ENCODE measurements at regions not wholly inside any gene's neighbourhood (a gene's known extent, or its start where the extent isn't known, plus 50 kb on each side); places are given as distances from the start of the nearest gene placed in this dataset.

DNA sequence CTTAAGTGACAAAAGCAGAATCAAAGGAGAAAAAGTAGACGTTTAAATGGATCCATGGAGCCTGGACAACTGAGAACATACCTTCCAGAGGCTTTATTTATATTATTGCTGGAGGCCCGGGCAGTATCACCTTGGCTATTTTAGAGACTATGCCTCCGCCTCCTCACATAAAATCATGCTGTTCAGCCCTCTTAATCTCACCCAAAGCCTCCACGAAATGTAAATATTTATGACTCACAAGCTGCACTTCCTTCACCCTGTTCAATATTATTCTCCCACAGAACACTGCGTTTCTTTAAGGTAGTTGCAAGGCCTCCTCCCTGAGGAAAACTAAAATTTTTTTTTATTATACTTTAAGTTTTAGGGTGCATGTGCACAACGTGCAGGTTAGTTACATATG lies 478.6 kb upstream of the ACVR2A start:
- no peak overlapping the region for H3K4me3 Mint-ChIP-seq
- H3K27me3 Mint-ChIP-seq (ENCODE audit: low read depth) = peaks cover 4% of the 10 kb centered on the region
- no peak overlapping the region for H3K27ac Mint-ChIP-seq
- H3K36me3 Mint-ChIP-seq (ENCODE audit: low read depth) = no peaks in the 10 kb centered on the region
- H3K9me3 Mint-ChIP-seq = peaks cover 6% of the 10 kb centered on the region
- peaks cover 8% of the 10 kb centered on the region for H3K4me1 Mint-ChIP-seq (ENCODE audit: low read depth)

DNA sequence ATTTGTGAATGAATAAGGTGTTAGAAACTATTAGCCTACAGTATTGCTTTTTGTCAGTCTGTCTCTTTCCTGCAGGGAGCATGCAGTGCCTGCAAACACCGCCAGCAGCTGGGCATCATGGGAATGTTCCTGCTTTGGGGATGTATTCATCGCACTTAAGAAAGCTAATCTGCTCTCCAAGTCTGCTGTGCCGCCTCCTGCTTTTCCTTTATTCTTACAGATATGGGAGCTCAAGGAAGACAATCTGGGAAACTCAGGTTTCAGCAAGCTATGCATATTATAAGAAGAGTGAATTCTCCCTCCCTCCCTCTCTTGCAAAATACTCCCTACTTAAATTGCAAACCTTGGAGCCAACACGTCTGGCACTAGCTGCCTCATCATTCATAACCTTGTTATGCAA lies 479.2 kb upstream of the ACVR2A start:
- Mint-ChIP-seq H3K27ac (no peak overlapping the region), H3K4me3 (no peak overlapping the region), H3K9me3 (peaks cover 6% of the 10 kb centered on the region), H3K36me3 (ENCODE audit: low read depth) (no peaks in the 10 kb centered on the region), H3K4me1 (ENCODE audit: low read depth) (peaks cover 8% of the 10 kb centered on the region), H3K27me3 (ENCODE audit: low read depth) (peaks cover 4% of the 10 kb centered on the region)

DNA sequence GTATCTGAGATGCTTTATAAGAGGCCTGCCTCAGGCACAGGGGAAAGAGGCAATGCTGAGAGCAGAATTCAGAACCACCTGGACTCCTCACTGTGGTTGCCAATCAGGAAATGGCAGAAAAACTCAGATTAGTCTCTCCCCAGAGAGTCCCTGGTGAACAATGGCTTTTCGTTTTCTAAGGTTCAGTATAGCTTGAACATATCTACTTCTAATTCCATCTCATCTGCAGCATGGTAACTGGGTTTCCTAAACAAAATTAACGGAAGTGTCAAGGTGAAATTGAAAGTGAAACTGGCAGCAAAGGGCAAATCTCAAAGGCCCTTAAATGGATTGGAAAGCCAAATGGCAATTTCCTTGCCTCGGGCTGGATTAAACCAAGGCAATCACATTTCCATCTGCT lies 480.2 kb upstream of the ACVR2A start:
- H3K27me3 Mint-ChIP-seq (ENCODE audit: low read depth) = peaks cover 3% of the 10 kb centered on the region
- no peaks in the 10 kb centered on the region for H3K36me3 Mint-ChIP-seq (ENCODE audit: low read depth)

DNA sequence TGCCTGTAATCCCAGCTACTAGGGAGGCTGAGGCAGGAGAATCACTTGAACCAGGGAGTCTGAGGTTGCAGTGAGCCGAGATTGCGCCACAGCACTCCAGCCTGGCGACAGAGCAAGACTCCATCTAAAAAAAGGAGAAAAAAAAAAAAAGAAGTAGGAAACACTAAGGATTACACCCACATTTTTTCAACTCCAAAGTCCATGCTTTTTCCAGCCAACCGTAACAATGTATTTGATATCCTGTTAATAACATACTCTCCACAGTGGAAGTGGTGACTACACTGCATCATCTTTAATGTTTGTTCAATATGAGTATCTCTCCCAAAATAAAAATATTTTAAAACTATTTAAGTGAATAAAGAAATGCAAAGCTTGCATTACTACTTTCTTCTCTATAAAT lies 481.6 kb upstream of the ACVR2A start:
- Mint-ChIP-seq H3K4me3 (no peak overlapping the region), H3K27me3 (ENCODE audit: low read depth) (peaks cover 8% of the 10 kb centered on the region), H3K27ac (no peak overlapping the region), H3K9me3 (peaks cover 6% of the 10 kb centered on the region), H3K4me1 (ENCODE audit: low read depth) (peaks cover 8% of the 10 kb centered on the region), H3K36me3 (ENCODE audit: low read depth) (no peaks in the 10 kb centered on the region)

More for the DNA sequence above, 480.2 kb upstream of the ACVR2A start:
- Mint-ChIP-seq H3K9me3 (peaks cover 6% of the 10 kb centered on the region), H3K27ac (peak overlapping the region; percentile 6), H3K4me1 (ENCODE audit: low read depth) (peaks cover 8% of the 10 kb centered on the region), H3K4me3 (no peak overlapping the region)

DNA sequence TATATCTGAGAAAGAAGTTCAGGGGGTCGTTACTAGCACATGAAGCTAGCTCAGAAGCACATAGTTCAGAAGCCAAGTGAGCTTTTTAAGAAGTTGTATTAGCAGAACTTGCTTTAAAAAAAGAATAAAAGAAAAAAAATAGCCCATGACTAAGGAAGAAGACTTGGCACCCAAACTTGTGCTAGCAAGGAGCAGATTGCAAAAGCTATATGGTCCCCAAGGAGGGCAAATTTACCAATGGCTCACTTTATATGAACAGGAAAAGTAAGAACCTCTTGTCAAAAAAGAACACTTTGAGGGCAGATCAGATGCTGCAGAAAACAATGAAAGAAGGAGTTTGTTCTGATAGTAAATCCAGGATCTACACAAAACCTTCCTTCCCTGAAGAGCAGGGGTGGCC lies 486.5 kb upstream of the ACVR2A start:
- H3K4me1 Mint-ChIP-seq (ENCODE audit: low read depth) = no peaks in the 10 kb centered on the region
- H3K4me3 Mint-ChIP-seq = no peak overlapping the region
- no peaks in the 10 kb centered on the region for H3K9me3 Mint-ChIP-seq
- no peaks in the 10 kb centered on the region for H3K36me3 Mint-ChIP-seq (ENCODE audit: low read depth)
- no peak overlapping the region for H3K27ac Mint-ChIP-seq
- H3K27me3 Mint-ChIP-seq (ENCODE audit: low read depth) = peaks cover 16% of the 10 kb centered on the region

DNA sequence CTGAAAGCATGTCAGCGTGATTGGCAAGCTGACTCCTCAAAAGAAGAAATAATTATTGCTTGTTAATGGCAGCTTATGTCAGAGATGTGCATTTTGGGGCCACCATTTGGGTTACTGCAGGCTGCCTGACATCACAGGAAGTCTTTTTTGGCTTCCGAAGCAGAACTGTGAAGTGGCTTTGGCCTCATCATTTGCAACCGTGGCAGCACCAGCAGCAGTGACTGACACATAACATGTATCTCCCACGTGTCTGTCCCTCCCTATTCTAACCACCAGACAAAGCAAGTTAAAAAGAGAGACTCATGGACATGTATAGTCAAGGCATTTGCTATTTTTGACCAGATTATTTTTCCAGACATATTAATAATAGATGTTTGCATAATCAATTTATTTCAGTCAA lies 488.7 kb upstream of the ACVR2A start:
- Mint-ChIP-seq H3K36me3 (ENCODE audit: low read depth) (no peaks in the 10 kb centered on the region), H3K4me3 (no peak overlapping the region), H3K27ac (no peak overlapping the region), H3K27me3 (ENCODE audit: low read depth) (peaks cover 16% of the 10 kb centered on the region), H3K4me1 (ENCODE audit: low read depth) (no peaks in the 10 kb centered on the region), H3K9me3 (no peaks in the 10 kb centered on the region)

DNA sequence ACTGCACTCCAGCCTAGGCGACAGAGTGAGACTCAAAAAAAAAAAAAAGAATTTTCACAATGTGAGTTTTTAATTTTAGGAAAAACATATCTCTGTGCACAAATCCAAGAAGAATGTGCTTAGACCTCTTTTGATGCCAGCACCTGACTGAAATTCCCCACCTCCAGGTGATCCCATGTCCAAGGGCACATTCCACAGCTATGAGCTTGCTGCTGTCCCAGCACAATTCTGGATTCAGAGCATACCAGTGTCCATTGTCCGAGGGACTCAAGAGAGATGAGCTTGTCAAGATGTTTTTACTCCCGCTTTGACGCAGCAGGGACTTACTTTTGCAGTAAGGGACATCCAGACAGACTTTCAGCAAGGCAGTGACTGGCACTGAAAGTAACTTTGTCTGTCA lies 489.1 kb upstream of the ACVR2A start:
- H3K4me3 Mint-ChIP-seq = no peak overlapping the region
- peaks cover 16% of the 10 kb centered on the region for H3K27me3 Mint-ChIP-seq (ENCODE audit: low read depth)
- no peak overlapping the region for H3K27ac Mint-ChIP-seq
- no peaks in the 10 kb centered on the region for H3K36me3 Mint-ChIP-seq (ENCODE audit: low read depth)
- H3K4me1 Mint-ChIP-seq (ENCODE audit: low read depth) = no peaks in the 10 kb centered on the region
- no peaks in the 10 kb centered on the region for H3K9me3 Mint-ChIP-seq

DNA sequence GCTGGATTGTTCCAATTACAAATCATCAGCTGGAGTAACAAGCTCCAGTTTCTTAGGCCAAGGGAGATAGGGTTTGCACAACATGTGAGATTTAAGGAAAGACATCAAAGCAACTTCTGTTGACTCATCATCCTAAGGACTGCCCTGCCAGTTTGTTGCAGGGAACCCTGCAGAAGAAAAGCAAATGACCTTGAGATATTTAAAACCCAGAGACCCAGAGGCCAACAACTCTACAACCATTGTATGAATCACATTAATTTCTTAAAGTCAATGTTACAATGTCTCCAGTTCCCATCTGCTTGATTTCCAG lies 491.8 kb upstream of the ACVR2A start:
- H3K4me3 Mint-ChIP-seq = no peak overlapping the region
- H3K9me3 Mint-ChIP-seq = no peaks in the 10 kb centered on the region
- no peaks in the 10 kb centered on the region for H3K36me3 Mint-ChIP-seq (ENCODE audit: low read depth)
- H3K27ac Mint-ChIP-seq = no peak overlapping the region
- peaks cover 12% of the 10 kb centered on the region for H3K27me3 Mint-ChIP-seq (ENCODE audit: low read depth)
- H3K4me1 Mint-ChIP-seq (ENCODE audit: low read depth) = no peaks in the 10 kb centered on the region

DNA sequence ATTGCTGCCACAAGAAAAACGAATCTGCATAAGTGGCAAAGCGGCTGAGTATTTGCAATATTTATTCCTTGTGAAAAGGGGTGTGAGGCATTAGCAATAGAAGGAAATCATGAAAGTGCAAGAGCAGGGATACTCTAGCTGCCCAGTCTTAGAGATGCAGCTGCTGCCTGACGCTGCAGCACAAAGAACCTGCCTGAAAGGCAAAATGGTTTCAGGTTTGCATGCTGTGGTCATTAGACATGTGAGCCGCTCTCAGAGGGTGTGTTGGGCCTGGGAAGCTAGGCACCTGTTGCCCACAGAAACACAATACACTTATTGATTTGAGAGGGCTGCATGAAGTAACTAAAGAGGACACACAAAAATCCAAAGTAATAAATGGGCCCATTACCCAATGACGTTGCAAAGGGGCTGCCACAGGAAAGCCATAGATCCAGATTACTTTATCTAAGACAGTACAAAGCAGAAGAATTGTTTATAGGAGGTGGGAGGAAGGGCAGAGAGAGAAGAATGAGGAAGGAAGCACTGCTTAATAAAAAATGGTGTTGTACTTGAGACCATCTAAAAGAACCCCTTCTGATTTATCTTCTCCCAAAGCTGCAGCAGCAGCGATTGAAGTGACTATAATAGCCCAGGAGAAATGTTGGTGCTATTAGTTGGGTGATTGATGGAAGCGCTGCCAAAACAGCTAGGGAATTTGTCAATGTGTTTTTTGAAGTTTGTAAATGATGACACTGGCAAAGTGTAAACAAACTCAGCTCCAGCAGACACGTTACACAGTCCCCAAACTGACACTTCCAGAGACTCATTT lies 492.4 kb upstream of the ACVR2A start:
- Mint-ChIP-seq H3K27me3 (ENCODE audit: low read depth) (peaks cover 6% of the 10 kb centered on the region), H3K4me1 (ENCODE audit: low read depth) (no peaks in the 10 kb centered on the region), H3K9me3 (no peaks in the 10 kb centered on the region), H3K27ac (no peak overlapping the region), H3K36me3 (ENCODE audit: low read depth) (no peaks in the 10 kb centered on the region), H3K4me3 (no peak overlapping the region)

DNA sequence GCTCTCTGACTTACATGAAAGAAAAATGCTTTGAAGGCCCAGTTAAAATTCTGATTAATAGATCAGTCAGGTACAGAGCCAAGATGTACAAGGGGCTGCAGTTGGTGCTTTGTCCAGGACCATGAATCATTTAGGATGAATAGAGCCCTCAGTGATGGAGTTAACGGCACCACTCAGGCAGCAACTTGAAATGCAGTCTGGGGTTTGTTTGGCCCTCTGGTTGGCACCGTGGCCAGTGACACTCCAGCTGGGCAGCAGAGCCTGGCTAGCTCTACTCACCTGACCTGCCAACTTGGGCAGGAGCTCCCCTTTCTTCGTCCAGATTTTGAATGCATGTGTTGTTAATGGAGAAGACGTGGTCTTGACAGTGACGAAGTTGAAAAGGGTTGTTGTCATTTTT lies 493.0 kb upstream of the ACVR2A start:
- H3K4me1 Mint-ChIP-seq (ENCODE audit: low read depth) = no peaks in the 10 kb centered on the region

DNA sequence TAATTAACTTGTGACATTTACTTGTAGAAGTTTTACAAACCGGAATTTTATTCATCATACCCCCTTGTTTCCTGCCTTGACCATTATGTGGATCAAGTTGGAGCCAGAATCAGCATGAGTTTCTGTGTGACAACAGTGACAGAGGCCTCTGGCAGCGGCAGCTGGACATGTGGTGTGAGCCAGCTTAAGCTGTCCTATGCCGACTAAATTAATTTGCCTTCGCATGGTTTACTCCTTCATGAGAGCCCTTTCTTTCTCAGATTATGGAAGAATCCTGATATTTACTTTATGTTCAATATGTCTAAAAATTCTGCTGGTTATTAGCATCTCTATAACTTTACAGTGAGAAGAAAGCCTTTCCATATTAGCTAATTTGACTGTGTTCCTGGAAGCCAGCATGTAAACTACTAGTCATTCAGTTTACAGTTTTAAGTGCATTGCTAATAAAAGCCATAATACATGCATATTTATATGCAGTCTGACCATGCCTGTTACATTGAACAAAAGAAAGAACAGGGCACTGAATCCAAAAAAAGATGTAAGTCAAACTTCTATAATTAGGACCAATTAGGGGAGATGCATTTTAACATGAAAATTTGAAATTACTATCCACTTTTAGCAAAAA lies 495.8 kb upstream of the ACVR2A start:
- Mint-ChIP-seq H3K27ac (no peak overlapping the region), H3K36me3 (ENCODE audit: low read depth) (peaks cover 2% of the 10 kb centered on the region), H3K4me3 (no peak overlapping the region), H3K27me3 (ENCODE audit: low read depth) (peaks cover 4% of the 10 kb centered on the region), H3K9me3 (peaks cover 17% of the 10 kb centered on the region), H3K4me1 (ENCODE audit: low read depth) (no peaks in the 10 kb centered on the region)

More for the DNA sequence above, 493.0 kb upstream of the ACVR2A start:
- Mint-ChIP-seq H3K4me3 (no peak overlapping the region), H3K9me3 (no peaks in the 10 kb centered on the region), H3K27ac (no peak overlapping the region), H3K36me3 (ENCODE audit: low read depth) (no peaks in the 10 kb centered on the region), H3K27me3 (ENCODE audit: low read depth) (peaks cover 4% of the 10 kb centered on the region)

DNA sequence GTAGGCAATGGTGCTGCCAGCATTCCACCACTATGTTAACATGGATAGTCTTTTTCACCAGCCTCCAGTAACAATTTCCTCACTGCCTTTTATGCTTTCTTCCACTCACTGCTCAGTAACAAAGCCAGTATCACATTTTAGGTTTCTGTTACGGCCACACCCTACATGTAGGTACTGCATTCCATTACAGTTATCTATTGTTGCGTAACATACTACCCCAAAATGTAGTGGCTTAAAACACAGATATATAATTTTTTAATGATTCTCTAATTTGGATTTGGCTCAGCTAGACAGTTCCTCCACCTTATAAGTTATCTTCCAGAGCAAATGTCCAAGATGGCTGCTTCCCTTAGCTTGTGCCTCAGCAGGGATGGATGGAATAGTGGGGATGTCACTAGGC lies 498.7 kb upstream of the ACVR2A start:
- no peaks in the 10 kb centered on the region for H3K4me1 Mint-ChIP-seq (ENCODE audit: low read depth)
- peaks cover 2% of the 10 kb centered on the region for H3K36me3 Mint-ChIP-seq (ENCODE audit: low read depth)
- H3K27ac Mint-ChIP-seq = no peak overlapping the region
- H3K4me3 Mint-ChIP-seq = no peak overlapping the region
- H3K9me3 Mint-ChIP-seq = peaks cover 21% of the 10 kb centered on the region
- H3K27me3 Mint-ChIP-seq (ENCODE audit: low read depth) = peaks cover 11% of the 10 kb centered on the region

DNA sequence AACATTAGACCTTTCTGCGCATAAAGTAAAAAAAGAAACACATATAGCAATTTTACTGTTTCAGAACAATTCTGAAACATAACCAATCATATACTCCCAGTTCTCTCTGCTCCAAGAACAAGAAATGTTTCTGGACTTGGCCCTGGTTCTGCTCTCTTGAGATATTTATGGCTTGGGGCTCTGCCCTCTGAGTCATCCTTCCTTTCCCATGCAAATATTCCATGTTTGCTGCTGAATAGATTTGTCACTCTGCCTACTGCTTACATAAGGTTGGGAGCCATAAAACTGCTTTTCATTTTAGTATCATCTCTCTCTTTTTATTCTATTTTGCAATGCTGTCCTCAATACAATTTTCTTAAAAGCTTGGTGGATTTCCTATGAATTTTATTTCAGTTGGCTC lies 499.6 kb upstream of the ACVR2A start:
- peaks cover 2% of the 10 kb centered on the region for H3K36me3 Mint-ChIP-seq (ENCODE audit: low read depth)
- H3K27ac Mint-ChIP-seq = no peak overlapping the region
- peaks cover 11% of the 10 kb centered on the region for H3K27me3 Mint-ChIP-seq (ENCODE audit: low read depth)
- H3K4me3 Mint-ChIP-seq = no peak overlapping the region
- H3K9me3 Mint-ChIP-seq = peaks cover 21% of the 10 kb centered on the region
- no peaks in the 10 kb centered on the region for H3K4me1 Mint-ChIP-seq (ENCODE audit: low read depth)

DNA sequence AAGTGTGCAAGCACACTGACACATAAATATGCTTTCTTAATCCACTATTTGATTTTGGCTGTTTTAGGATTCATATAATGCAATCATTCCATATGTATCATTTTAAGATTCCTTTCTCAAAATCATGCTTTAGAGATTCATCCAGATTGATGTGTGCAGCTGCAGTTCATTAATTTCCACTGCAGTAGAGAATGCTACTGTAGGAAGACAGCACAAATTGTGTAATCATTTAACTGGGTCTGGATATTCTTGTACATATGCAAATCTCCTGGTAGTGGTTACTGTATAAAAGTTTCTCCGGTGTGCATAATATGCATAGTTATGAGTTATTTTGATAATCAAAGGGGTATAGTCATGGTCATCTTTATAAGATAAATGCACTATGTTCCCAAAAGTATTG lies 502.5 kb upstream of the ACVR2A start:
- H3K36me3 Mint-ChIP-seq (ENCODE audit: low read depth) = peaks cover 2% of the 10 kb centered on the region
- no peaks in the 10 kb centered on the region for H3K4me1 Mint-ChIP-seq (ENCODE audit: low read depth)
- H3K4me3 Mint-ChIP-seq = no peak overlapping the region
- H3K27me3 Mint-ChIP-seq (ENCODE audit: low read depth) = peaks cover 17% of the 10 kb centered on the region
- H3K27ac Mint-ChIP-seq = no peak overlapping the region
- H3K9me3 Mint-ChIP-seq = peaks cover 21% of the 10 kb centered on the region

DNA sequence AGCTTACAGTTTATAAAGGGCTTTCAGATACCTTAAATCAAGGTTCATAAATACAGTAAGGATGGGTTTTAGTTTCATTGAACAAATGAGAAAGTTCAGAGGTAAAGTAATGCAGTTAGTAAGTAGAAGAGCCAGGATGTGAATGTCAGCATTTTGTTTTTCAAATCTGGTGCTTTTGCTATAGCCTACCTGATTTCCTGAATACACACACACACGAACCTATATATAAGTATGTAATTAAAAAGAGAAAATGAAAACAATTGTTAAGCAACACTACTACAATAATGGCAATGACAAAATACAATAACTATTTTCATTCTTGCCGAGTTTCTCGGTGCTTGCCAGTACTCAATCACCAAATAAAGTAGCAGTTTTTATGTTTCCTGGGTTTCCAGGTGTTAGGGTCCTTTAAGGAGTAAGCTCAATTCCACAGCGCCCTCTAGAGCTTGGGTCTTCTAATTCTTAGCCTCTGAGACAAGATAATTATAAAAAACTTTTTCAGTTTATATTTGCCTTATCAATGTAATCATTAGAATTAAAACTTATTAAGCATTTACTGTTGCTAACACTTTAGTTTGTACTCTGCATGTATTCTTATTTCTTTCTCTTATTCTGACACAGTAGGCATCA lies 512.9 kb upstream of the ACVR2A start:
- Mint-ChIP-seq H3K9me3 (peaks cover 4% of the 10 kb centered on the region), H3K36me3 (ENCODE audit: low read depth) (peaks cover 1% of the 10 kb centered on the region), H3K4me3 (no peak overlapping the region), H3K27me3 (ENCODE audit: low read depth) (peaks cover 11% of the 10 kb centered on the region), H3K27ac (peak overlapping the region; percentile 18), H3K4me1 (ENCODE audit: low read depth) (peaks cover 21% of the 10 kb centered on the region)

Measured in T-helper 1 cell treated with Interleukin-12 subunit alpha and Interleukin-12 subunit beta and Interleukin-4 antibody, amounts not matched to agents 30 μg/mL and 1 μg/mL, for 36 hours (primary cell).